Endothelial cell of umbilical vein (primary cell): ENCODE measurements at regions not wholly inside any gene's neighbourhood (a gene's known extent, or its start where the extent isn't known, plus 50 kb on each side); places are given as distances from the start of the nearest gene placed in this dataset.

Experiments used
- BruUV-seq: library from RNA; stranded (reverse); fragments of 400-500 nt; replicated peaks from 2 replicates; lab custom pipeline; 2021; lab: Mats Ljungman, UMichigan
- CTCF ChIA-PET: fragments of 300-600, 350-600 bp; sonication (Branson Sonifier 250); formaldehyde crosslinking; loops from one replicate; lab custom pipeline; 2021; ENCODE audit warnings: antibody characterized with exemption, inconsistent platforms; lab: Charles Lee
- POLR2A ChIA-PET: fragments of 300-600, 350-600 bp; sonication (Branson Sonifier 250); formaldehyde crosslinking; loops from one replicate; lab custom pipeline; 2021; ENCODE audit warnings: antibody characterized with exemption, inconsistent platforms; lab: Charles Lee
- DNase-seq: peaks from one replicate; pipeline ENCODE4 v3.0.0-alpha.2; 2011; ENCODE audit warnings: low read depth, low spot score
- FAIRE-seq: peaks from 2 replicates; lab custom pipeline; 2011; peaks lifted over from hg19 to GRCh38; lab: Jason Lieb, UNC
- H2AFZ ChIP-seq: 2 replicates; pipeline ENCODE4 v1.6.0; 2012; ENCODE audit warnings: low read depth, low read length, control low read depth, inconsistent platforms
- H3K27ac ChIP-seq: 2 replicates; pipeline ENCODE4 v1.5.1; 2011; ENCODE audit warnings: low read depth, mild to moderate bottlenecking, control low read depth, low read length, moderate library complexity; ENCODE audit not compliant: insufficient read depth
- H3K27me3 ChIP-seq, 2 experiments: 2 replicates each; pipeline versions ENCODE4 v1.6.0 to v1.6.1; 2011; ENCODE audit warnings: low read length in 2 of 2, mixed read lengths in 1 of 2; ENCODE audit not compliant: control insufficient read depth in 2 of 2, insufficient read depth in 2 of 2
- H3K36me3 ChIP-seq, 2 experiments: 2 replicates in 1 of 2; 3 replicates in 1 of 2; pipeline ENCODE4 v1.5.1; 2011; ENCODE audit warnings: low read length in 2 of 2, mild to moderate bottlenecking in 1 of 2, moderate library complexity in 1 of 2; ENCODE audit not compliant: control insufficient read depth in 2 of 2, insufficient read depth in 2 of 2; ENCODE audit errors: extremely low read depth in 1 of 2
- H3K4me1 ChIP-seq: 3 replicates; pipeline ENCODE4 v1.5.1; 2011; ENCODE audit warnings: mild to moderate bottlenecking, low read length; ENCODE audit not compliant: control insufficient read depth, insufficient read depth; ENCODE audit errors: extremely low read depth
- H3K4me2 ChIP-seq: 2 replicates; pipeline ENCODE4 v1.6.1; 2011; ENCODE audit warnings: low read length, control low read depth, mixed read lengths; ENCODE audit not compliant: insufficient read depth
- H3K4me3 ChIP-seq, 3 experiments: fragments of 200-600 bp in 1 of 3; sonication (generic), shearing (Covaris generic) in 1 of 3; replicated peaks in 1 of 3; 2 replicates each; pipeline ENCODE4 v1.5.1; 2011 to 2016; ENCODE audit warnings: control low read depth in 3 of 3, low read length in 3 of 3, mild to moderate bottlenecking in 2 of 3, inconsistent platforms in 1 of 3, low read depth in 1 of 3, moderate library complexity in 1 of 3; ENCODE audit not compliant: insufficient read depth in 1 of 3
- H3K79me2 ChIP-seq: 2 replicates; pipeline ENCODE4 v1.6.0; 2012; ENCODE audit warnings: low read length, inconsistent platforms; ENCODE audit not compliant: control insufficient read depth, insufficient read depth
- H3K9ac ChIP-seq: replicated peaks from 2 replicates; pipeline ENCODE3; 2011; ENCODE audit warnings: low read length, control low read depth; ENCODE audit not compliant: insufficient read depth; ENCODE audit errors: extremely low read depth
- H3K9me1 ChIP-seq: replicated peaks from 3 replicates; pipeline ENCODE4 v1.6.0; 2011; ENCODE audit warnings: mild to moderate bottlenecking, low read length; ENCODE audit not compliant: control insufficient read depth, insufficient read depth; ENCODE audit errors: extremely low read depth
- H3K9me3 ChIP-seq: replicated peaks from 2 replicates; pipeline ENCODE4 v1.5.1; 2012; ENCODE audit warnings: low read length, inconsistent platforms; ENCODE audit not compliant: control insufficient read depth, insufficient read depth
- H4K20me1 ChIP-seq: replicated peaks from 2 replicates; pipeline ENCODE3; 2011; ENCODE audit warnings: mild to moderate bottlenecking, low read length; ENCODE audit not compliant: control insufficient read depth, insufficient read depth; ENCODE audit errors: extremely low read depth
- EZH2 ChIP-seq: IDR thresholded peaks from 2 replicates; pipeline ENCODE4 v1.6.1; 2012; ENCODE audit warnings: borderline replicate concordance, low read depth, mild to moderate bottlenecking, moderate library complexity, low read length, inconsistent platforms; ENCODE audit not compliant: severe bottlenecking
- FOS ChIP-seq: IDR thresholded peaks from 2 replicates; pipeline ENCODE4 v1.6.1; 2011; ENCODE audit warnings: mild to moderate bottlenecking, low read length, moderate library complexity, borderline replicate concordance; ENCODE audit not compliant: insufficient read depth
- JUN ChIP-seq: IDR thresholded peaks from 2 replicates; pipeline ENCODE4 v1.6.1; 2011; ENCODE audit warnings: borderline replicate concordance, low read depth; ENCODE audit not compliant: insufficient read length, insufficient read depth
- MYC ChIP-seq: IDR thresholded peaks from one replicate; pipeline ENCODE4 v1.6.1; 2011; ENCODE audit warnings: mild to moderate bottlenecking, low read depth, low read length
- POLR2A ChIP-seq: IDR thresholded peaks from 2 replicates; pipeline ENCODE4 v1.6.1; 2012; ENCODE audit warnings: low read depth, mild to moderate bottlenecking, control low read depth, low read length
- dilution Hi-C: fragments of 300-500 bp; cut with MboI; formaldehyde crosslinking; loops from one replicate; pipeline ENCODE4 v1.15.0; 2019; ENCODE audit warnings: low sequenced_read_pairs; ENCODE audit not compliant: extremely low pct_ligation_motif_present
- intact Hi-C: fragments of 100-400 bp; cut with micrococcal nuclease; formaldehyde crosslinking; loops from one replicate; pipeline ENCODE4 v1.10.0; 2022
- TF ChIP-seq, protein P1 (sequence below), 2 donors: IDR thresholded peaks; 1 replicate in 1 of 2; 2 replicates in 1 of 2; pipeline ENCODE4 v1.5.1; 2011; ENCODE audit warnings: low read length in 2 of 2, mild to moderate bottlenecking in 2 of 2, moderate library complexity in 2 of 2, control low read depth in 1 of 2, inconsistent platforms in 1 of 2, low read depth in 1 of 2; ENCODE audit not compliant: insufficient read depth in 1 of 2; ENCODE audit errors: extremely low read depth in 1 of 2
- TF ChIP-seq, protein P2 (sequence below): IDR thresholded peaks from 2 replicates; pipeline ENCODE4 v1.6.1; 2011; ENCODE audit not compliant: insufficient read depth, insufficient read length

GRCh38 chr4:129645461-129645860 is 549.5 kb downstream of the C4orf33 start:
- no peak for FAIRE-seq

More at GRCh38 chr4:129645461-129645860, 549.5 kb downstream of the C4orf33 start:
- no peak for TF ChIP-seq EZH2
- no peak for TF ChIP-seq POLR2A
- TF ChIP-seq JUN: no peak
- TF ChIP-seq, protein P1, sequence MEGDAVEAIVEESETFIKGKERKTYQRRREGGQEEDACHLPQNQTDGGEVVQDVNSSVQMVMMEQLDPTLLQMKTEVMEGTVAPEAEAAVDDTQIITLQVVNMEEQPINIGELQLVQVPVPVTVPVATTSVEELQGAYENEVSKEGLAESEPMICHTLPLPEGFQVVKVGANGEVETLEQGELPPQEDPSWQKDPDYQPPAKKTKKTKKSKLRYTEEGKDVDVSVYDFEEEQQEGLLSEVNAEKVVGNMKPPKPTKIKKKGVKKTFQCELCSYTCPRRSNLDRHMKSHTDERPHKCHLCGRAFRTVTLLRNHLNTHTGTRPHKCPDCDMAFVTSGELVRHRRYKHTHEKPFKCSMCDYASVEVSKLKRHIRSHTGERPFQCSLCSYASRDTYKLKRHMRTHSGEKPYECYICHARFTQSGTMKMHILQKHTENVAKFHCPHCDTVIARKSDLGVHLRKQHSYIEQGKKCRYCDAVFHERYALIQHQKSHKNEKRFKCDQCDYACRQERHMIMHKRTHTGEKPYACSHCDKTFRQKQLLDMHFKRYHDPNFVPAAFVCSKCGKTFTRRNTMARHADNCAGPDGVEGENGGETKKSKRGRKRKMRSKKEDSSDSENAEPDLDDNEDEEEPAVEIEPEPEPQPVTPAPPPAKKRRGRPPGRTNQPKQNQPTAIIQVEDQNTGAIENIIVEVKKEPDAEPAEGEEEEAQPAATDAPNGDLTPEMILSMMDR (IDR thresholded peaks at IDR 0.05; ENCODE audit: extremely low read depth in 1 of 2, insufficient read depth in 1 of 2, low read depth in 1 of 2, low read length in 2 of 2): no peak
- TF ChIP-seq FOS: no peak
- no peak for TF ChIP-seq MYC
- TF ChIP-seq, protein P2, sequence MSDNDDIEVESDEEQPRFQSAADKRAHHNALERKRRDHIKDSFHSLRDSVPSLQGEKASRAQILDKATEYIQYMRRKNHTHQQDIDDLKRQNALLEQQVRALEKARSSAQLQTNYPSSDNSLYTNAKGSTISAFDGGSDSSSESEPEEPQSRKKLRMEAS: no peak
- DNase-seq: no peak
- H3K9me3 ChIP-seq: no peaks in the 10 kb centered on the region
- dilution Hi-C loops: no loop called here
- no peaks in the 10 kb centered on the region for H3K36me3 ChIP-seq
- no peaks in the 10 kb centered on the region for H3K27me3 ChIP-seq
- H3K9me1 ChIP-seq: no peaks in the 10 kb centered on the region
- no peaks in the 10 kb centered on the region for H3K4me1 ChIP-seq
- no peaks in the 10 kb centered on the region for H3K79me2 ChIP-seq
- POLR2A ChIA-PET: no interaction called here
- H4K20me1 ChIP-seq: no peaks in the 10 kb centered on the region
- intact Hi-C loops: no loop called here
- no peak overlapping the region for H3K4me3 ChIP-seq
- no peak overlapping the region for H3K27ac ChIP-seq
- H2AFZ ChIP-seq: no peak overlapping the region
- H3K4me2 ChIP-seq: no peak overlapping the region
- BruUV-seq: no TSS peak
- no peak overlapping the region for H3K9ac ChIP-seq
- CTCF ChIA-PET: interaction anchor here (1.0 kb wide), 1 partner anchor 283 kb away, joined by 3 read pairs; no protein-coding TSS in a partner anchor
